ENCODE measurements at regions not wholly inside any gene's neighbourhood (a gene's known extent, or its start where the extent isn't known, plus 50 kb on each side); places are given as distances from the start of the nearest gene placed in this dataset.

GRCh38 chr10:3668966-3669330, 116.1 kb downstream of the KLF6 start:
- Histone ChIP-seq H3K79me2 (ENCODE audit: control insufficient read depth, low read length) (no peaks in the 10 kb centered on the region), H3K27me3 (ENCODE audit: control insufficient read depth, low read length) (no peaks in the 10 kb centered on the region), H3K4me3 (ENCODE audit: low read length) (no peak overlapping the region), H3K36me3 (ENCODE audit: control insufficient read depth, low read length) (no peaks in the 10 kb centered on the region), H3K4me2 (ENCODE audit: low read length) (no peak overlapping the region), H3K27ac (ENCODE audit: low read depth, low read length) (no peak overlapping the region), H4K20me1 (ENCODE audit: control insufficient read depth, insufficient read depth, low read depth, low read length) (no peaks in the 10 kb centered on the region), H3K9me2 (replicated peaks; ENCODE audit: control insufficient read depth, low read length) (no peaks in the 10 kb centered on the region), H3F3A (ENCODE audit: control insufficient read depth, insufficient read depth) (no peaks in the 10 kb centered on the region), H3K4me1 (ENCODE audit: control insufficient read depth, low read length) (no peaks in the 10 kb centered on the region), H3K9me3 (ENCODE audit: control insufficient read depth, insufficient read depth, low read length) (no peaks in the 10 kb centered on the region)
- TF ChIP-seq EZH2phosphoT487 (IDR thresholded peaks at IDR 0.05; ENCODE audit: borderline replicate concordance, low read length): no peak
- TF ChIP-seq, protein P1, sequence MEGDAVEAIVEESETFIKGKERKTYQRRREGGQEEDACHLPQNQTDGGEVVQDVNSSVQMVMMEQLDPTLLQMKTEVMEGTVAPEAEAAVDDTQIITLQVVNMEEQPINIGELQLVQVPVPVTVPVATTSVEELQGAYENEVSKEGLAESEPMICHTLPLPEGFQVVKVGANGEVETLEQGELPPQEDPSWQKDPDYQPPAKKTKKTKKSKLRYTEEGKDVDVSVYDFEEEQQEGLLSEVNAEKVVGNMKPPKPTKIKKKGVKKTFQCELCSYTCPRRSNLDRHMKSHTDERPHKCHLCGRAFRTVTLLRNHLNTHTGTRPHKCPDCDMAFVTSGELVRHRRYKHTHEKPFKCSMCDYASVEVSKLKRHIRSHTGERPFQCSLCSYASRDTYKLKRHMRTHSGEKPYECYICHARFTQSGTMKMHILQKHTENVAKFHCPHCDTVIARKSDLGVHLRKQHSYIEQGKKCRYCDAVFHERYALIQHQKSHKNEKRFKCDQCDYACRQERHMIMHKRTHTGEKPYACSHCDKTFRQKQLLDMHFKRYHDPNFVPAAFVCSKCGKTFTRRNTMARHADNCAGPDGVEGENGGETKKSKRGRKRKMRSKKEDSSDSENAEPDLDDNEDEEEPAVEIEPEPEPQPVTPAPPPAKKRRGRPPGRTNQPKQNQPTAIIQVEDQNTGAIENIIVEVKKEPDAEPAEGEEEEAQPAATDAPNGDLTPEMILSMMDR (IDR thresholded peaks at IDR 0.05; ENCODE audit: low read depth, low read length, poor library complexity, severe bottlenecking): no peak

DNA sequence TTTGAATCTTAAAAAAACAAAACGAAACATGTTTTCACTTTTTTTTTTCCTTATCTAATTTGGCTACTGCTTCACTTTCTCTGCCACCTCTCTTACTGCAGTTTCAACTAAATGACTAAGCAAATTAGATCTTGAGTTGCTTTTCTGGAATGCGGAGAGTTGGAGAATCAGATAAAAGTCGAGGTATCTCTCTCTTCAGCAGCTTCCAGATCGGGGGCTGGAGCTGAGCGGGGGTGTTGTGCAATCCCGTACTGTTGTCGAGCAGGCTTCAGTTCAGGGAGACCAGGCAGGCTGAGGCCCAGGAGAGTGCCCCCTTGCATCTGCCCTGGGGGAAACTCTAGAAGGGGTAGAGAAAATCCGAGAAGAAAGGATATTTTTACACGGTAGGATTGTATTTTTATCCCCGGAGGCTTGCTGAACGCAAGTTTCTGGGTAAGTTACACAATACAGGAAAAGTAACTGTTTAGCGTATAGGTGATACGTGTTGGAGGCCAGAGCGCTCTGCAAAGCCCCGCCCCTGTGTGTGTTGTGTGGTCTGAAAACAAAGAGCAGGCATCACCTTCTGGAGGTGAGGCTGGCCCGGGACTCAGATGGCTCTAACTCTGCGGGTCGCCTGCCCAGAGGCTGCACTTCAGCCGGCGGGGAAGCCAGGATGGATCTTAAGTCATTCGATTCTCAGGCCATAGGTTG, 116.6 kb downstream of the KLF6 start:
- Histone ChIP-seq H3K4me2 (ENCODE audit: low read length) (no peak overlapping the region), H3K27ac (ENCODE audit: low read depth, low read length) (no peak overlapping the region), H3F3A (ENCODE audit: control insufficient read depth, insufficient read depth) (no peaks in the 10 kb centered on the region), H3K27me3 (ENCODE audit: control insufficient read depth, low read length) (no peaks in the 10 kb centered on the region), H3K4me3 (ENCODE audit: low read length) (no peak overlapping the region), H3K36me3 (ENCODE audit: control insufficient read depth, low read length) (no peaks in the 10 kb centered on the region), H4K20me1 (ENCODE audit: control insufficient read depth, insufficient read depth, low read depth, low read length) (no peaks in the 10 kb centered on the region), H3K79me2 (ENCODE audit: control insufficient read depth, low read length) (no peaks in the 10 kb centered on the region), H3K9me2 (replicated peaks; ENCODE audit: control insufficient read depth, low read length) (no peaks in the 10 kb centered on the region), H3K9me3 (ENCODE audit: control insufficient read depth, insufficient read depth, low read length) (no peaks in the 10 kb centered on the region), H3K4me1 (ENCODE audit: control insufficient read depth, low read length) (no peaks in the 10 kb centered on the region)
- TF ChIP-seq EZH2phosphoT487 (IDR thresholded peaks at IDR 0.05; ENCODE audit: borderline replicate concordance, low read length): no peak
- TF ChIP-seq, protein P1 (IDR thresholded peaks at IDR 0.05; ENCODE audit: low read depth, low read length, poor library complexity, severe bottlenecking): no peak

GRCh38 chr10:3666525-3667302, 118.3 kb downstream of the KLF6 start:
- no peaks in the 10 kb centered on the region for H3K4me1 ChIP-seq (ENCODE audit: control insufficient read depth, low read length)
- H3K36me3 ChIP-seq (ENCODE audit: control insufficient read depth, low read length): no peaks in the 10 kb centered on the region
- no peaks in the 10 kb centered on the region for H3K27me3 ChIP-seq (ENCODE audit: control insufficient read depth, low read length)
- H3K27ac ChIP-seq (ENCODE audit: low read depth, low read length): no peak overlapping the region
- TF ChIP-seq, protein P1 (IDR thresholded peaks at IDR 0.05; ENCODE audit: low read depth, low read length, poor library complexity, severe bottlenecking): no peak
- no peak for TF ChIP-seq EZH2phosphoT487 (IDR thresholded peaks at IDR 0.05; ENCODE audit: borderline replicate concordance, low read length)
- H4K20me1 ChIP-seq (ENCODE audit: control insufficient read depth, insufficient read depth, low read depth, low read length): no peaks in the 10 kb centered on the region
- H3F3A ChIP-seq (ENCODE audit: control insufficient read depth, insufficient read depth): no peaks in the 10 kb centered on the region
- no peak overlapping the region for H3K4me3 ChIP-seq (ENCODE audit: low read length)
- H3K79me2 ChIP-seq (ENCODE audit: control insufficient read depth, low read length): no peaks in the 10 kb centered on the region
- H3K9me2 ChIP-seq (replicated peaks; ENCODE audit: control insufficient read depth, low read length): no peaks in the 10 kb centered on the region
- H3K9me3 ChIP-seq (ENCODE audit: control insufficient read depth, insufficient read depth, low read length): no peaks in the 10 kb centered on the region
- H3K4me2 ChIP-seq (ENCODE audit: low read length): no peak overlapping the region
